ENCODE measurements at regions not wholly inside any gene's neighbourhood (a gene's known extent, or its start where the extent isn't known, plus 50 kb on each side); places are given as distances from the start of the nearest gene placed in this dataset.

DNA sequence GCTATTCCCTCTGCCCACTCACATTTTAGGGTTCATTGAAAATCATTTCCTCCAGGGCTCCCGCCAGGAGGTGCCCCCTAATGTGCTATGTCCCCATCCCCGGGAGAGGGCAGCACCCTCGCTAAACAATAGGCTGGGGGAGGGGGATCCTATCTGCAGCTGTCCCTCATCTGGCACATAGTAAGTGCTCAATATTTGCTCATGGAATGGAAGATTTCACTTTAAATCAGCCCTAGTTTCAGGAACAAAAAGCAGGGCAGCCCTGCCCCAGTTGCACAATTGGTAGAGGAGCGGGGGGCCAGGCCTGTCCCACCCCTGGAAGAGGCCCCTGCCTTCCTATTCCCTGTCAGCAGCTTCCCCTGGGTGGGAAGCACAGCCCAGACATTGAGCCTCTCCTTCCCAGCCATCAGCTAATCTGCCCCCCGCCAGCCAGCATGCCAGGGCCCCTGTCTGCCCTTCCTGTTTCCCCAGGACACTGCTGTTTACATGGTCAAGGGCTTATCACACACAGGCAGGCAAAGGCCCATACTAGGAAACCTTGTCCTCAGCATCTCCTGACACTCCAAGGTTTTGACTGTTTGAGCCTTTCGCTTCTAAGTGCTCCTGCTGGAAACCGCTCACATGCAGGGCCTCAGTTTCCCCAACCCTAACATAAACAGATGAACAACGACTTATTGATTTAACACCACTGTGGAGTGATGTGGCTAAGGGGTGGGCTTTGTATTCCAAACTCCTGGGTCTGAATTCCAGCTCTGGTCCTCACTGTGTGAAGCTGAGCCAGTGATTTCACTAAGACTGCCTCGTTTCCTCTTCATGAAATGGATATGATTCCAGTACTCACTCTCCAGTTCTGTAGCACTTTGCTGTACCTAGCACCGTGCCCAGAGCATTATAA is 130.7 kb upstream of the ZMIZ1 start:
- DNase-seq, result no peak

GRCh38 chr10:78938695-78939672 is 129.8 kb upstream of the ZMIZ1 start:
- DNase-seq, result no peak

GRCh38 chr10:78942091-78942501 is 126.7 kb upstream of the ZMIZ1 start:
- DNase-seq, result no peak

DNA sequence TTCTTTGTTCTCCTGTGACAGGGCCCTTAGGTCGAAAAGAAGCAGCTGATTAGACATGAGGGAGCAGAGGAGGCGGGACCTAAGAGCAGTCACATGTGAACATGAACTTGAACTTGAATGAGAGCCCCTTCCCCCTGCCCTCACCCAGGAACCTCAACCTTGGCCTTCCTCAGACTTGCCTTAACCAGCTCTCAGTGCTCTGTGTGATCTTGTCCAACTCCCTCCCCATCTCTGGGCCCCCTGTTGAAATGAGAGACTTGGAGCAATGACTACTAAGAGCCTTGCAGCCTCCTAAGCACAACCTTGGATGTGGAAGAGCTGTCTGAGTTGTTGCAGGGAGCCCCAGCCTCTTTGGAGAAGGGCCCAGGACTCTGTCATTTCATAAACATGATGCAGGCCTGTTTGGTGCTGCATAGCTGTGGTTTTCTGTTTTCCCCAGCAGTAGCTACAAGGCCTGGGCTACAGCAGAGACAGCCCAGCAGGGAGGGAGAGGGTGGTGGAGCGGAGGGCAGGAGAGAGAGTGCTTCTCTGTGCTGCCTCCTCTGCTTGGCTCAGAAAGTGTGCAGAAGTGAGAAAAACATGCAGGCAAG is 123.9 kb upstream of the ZMIZ1 start:
- DNase-seq, result no peak

- no peak for DNase-seq
Measured at GRCh38 chr10:78945838-78946237, 122.9 kb upstream of the ZMIZ1 start.

DNA sequence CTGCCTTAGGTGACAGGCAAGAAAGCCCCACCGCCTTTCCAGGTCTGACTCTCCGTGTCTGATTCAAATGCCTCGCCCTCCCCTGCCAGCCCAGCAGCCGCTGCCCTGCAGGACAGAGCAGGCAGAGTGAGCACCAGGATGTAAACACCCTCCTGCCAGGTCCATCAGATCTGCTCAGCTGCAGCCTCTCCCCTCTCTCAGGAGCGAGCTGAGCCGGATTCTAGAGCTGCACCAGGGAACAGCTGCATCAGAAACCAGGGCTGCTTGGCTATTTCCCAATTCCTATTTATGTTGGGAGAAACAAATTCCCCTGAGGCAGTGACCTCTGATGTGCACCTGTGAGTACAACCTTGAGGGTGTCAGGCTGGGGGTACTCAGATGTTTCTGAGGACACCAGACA is 121.5 kb upstream of the ZMIZ1 start:
- DNase-seq, result no peak

DNA sequence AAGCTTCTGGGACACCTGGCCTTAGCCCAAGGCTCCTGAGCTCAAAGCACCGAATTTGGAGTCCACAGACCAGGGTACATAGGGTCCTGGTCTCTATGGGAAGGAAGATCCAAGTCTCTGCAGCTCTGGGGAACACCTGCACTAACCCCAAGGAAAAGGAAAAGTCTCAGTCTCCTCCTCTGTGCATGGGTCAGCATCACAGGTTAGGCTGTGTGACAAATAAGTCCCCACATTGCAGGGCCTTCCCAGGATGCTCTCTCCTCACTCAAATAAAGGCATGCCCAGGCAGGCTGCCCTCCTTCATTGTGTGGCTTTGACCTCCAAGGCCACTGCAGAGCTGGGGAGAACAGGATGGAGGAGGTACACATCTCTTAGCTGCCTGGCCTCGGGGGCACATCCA is 121.0 kb upstream of the ZMIZ1 start:
- no peak for DNase-seq

- DNase-seq, result no peak
Measured at GRCh38 chr10:78948621-78949030, 120.1 kb upstream of the ZMIZ1 start.

DNA sequence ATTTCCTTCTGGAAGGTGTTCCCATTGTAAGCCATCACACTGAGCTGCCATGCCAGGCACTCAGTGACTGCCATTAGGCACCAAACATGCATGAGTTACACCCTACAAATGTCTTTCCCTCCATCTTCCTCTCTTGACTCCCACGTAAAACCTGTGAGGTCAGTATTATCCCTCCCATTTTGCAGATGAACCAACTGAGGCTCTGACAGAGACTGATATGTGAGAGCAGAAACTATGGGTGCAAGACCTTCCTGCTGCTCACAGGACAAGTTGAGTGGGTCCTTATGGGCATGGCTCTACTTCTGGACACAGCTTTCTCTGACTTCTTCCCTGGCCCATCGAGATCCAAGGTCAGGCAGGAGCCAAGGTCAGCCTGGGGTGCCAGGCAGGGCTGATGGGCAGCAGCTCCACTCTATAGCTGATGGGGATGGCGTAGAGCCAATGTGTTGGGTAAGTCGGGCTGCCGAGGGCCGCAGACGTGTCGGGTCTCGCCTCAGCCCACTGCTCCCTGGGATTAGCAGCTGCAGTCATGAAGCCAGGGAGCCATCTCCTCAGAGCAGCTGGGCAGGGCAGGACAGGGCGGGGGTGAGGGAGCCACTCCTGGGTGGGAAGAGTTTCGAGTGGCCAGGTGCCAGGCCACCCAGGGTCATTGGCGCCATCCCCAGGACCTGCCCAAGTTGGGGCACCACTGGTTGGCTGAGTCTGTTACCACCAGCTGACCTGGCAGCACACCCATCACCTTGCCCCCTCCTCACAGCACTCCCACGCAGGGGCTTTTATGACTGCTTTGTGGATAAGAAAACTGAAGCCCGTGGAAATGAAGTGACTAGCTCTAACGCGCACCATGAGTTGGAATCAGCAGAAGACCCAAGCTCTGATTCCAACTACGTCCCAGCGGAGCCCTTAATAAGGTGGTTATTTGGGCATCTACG is 117.8 kb upstream of the ZMIZ1 start:
- DNase-seq, result no peak

DNA sequence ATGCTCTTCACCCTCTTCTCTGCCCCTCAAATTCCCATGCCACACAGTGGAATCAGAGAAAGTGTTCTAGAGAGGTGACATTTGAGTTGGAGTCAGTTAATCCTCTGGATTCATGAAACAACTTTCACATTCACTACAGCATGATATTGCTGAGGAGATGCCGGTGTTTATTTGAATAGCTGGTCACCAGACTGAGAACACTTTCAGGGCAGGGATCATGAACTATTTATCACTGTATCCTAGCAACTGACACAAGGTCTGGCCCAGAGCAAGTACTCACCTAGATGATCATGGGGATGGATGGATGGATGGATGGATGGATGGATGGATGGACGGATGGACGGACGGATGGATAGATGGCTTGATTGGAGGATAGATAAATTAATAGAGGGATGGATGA is 116.7 kb upstream of the ZMIZ1 start:
- no peak for DNase-seq

DNA sequence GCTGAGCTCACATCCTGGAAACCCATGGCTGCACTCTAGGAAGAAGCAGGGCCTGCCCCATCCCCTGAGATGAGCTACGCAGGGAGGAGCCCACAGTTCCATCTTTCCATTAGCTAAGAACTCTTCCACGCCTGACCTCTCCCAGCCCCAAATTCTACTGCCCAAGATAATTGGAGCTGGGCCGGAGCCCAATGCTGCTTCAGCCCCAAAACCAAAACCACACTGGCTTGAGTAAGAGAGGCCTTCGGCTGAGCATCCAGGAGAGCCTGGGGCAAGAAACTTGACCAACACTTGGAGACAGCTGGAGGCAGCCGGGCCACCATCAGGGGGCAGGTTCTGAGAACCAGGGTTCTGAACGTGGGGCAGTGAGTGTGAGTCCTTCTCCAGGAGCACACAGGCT is 116.1 kb upstream of the ZMIZ1 start:
- DNase-seq, result no peak

GRCh38 chr10:78953113-78953798 is 115.5 kb upstream of the ZMIZ1 start:
- no peak for DNase-seq

DNA sequence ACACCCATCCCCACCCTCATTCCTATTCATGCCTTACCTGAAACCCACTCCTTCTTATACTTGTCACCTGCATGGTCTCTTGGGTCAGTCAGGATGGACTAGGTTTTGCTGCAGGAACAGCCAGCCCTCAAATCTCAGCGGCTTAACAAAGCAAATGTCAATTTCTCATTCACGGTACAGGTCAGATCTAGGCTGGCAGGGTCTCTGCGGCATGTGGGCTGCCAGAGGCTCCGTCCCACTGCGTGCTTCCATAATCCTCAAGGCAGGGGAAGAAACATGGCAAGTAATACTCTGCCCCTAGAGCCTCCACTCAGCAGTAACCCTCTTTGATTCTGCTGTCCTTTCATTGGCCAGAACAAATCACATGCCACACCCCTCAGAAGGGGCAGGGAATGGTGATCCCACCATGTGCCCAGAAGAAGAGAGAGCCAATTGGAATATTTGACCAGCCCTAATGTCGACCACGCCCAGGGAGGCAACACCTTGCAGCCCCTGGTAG is 114.9 kb upstream of the ZMIZ1 start:
- no peak for DNase-seq

DNA sequence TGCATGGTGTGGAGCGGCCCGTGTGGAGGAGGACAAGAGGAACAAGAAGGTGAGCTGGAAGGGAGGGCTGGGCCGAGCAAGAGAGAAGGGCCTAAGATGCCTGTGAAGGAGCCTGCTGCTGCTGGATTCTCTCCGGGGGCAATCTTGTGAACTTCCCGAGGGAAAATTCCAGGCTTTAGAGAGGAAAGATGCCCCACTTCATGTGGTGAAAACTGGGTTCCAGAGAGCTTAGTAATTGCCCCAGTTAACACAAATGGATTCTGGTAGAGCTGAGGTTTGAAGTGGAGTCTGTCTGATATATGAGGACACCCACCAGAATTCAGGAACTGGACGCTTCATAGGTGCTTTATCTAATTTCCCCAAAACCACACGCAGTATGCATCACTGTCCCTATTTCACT is 114.1 kb upstream of the ZMIZ1 start:
- no peak for DNase-seq

DNA sequence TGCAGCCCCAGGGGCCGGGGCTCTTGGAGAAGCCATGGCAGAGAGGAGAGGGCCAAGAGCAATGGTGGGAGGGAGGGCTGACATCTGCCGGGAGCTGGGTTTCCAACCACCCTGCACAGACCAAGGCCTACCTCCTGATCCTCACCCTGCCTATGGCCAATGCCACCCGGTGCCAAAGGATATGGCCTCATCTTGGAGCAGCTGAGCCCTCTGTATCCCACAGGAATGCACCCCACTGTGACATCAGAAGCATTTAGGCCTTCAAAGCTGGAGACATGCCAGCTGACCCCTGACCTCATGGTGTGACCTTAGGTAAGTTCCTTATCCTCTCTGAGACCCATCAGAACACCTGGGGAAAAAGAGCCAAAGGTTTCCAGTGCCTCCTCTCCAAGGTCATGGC is 113.6 kb upstream of the ZMIZ1 start:
- no peak for DNase-seq

DNA sequence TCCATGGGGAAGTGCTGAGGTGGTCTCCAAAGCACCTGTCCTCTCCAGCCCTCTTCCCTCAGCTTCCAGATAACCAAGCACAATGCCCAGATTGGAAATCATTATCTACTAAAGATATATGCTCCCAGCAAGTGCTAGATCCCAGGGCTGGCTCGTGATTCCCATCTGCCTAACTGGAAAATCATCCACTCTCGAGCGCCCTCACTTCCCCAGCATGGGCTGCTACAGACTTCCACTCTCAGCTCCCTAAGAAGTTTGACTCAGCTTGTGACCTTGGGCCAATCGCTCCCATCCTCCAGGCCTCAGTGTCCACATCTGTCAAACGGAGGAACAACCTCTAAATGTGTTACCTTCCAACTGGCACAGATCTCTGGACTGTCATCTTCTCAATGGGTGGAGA is 112.4 kb upstream of the ZMIZ1 start:
- DNase-seq, result no peak

GRCh38 chr10:78957471-78958039 is 111.2 kb upstream of the ZMIZ1 start:
- DNase-seq, result no peak

DNA sequence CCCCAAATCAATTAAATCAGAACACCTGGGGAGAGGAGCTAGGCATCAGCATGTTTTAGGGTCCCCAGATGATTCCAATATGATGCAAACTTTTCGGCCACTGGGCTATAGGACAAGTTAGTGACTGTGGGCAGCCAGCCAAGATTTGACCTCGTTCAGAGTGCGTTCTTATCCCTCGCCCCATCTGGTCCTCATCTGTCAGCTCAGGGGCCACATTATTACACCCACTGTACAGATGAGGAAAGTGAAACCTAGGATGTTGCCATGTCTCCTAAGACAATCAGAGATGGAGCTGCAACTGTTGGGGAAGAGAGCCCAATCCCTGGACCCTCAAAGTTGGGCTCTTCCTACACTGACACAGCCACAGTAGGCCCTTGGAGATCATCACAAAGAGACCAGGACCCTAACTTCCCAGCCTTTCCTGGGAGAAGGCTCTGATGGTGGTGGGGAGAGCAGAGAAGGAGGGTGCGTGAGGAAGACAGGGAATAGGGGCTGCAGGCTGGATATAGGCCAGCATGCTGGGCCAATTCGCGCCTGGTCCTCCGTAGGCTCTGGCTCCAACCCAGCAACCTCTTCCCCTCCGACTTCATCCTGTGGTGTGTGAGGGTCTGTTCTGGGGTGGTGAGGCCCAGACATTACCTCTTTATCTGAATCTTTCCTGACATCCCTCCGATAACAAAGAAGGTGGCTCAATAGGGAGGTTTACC is 109.4 kb upstream of the ZMIZ1 start:
- DNase-seq, result no peak

GRCh38 chr10:78959924-78960285 is 108.9 kb upstream of the ZMIZ1 start:
- DNase-seq, result no peak

GRCh38 chr10:78960316-78960800 is 108.4 kb upstream of the ZMIZ1 start:
- DNase-seq, result no peak
